Osteoblast (primary cell): ENCODE measurements at regions not wholly inside any gene's neighbourhood (a gene's known extent, or its start where the extent isn't known, plus 50 kb on each side); places are given as distances from the start of the nearest gene placed in this dataset.

Source experiments
- DNase-seq: peaks from one replicate; pipeline ENCODE4 v3.0.0; 2011; ENCODE audit warnings: low spot score, mixed read lengths; ENCODE audit not compliant: insufficient read length; ENCODE audit errors: missing footprints
- H2AFZ ChIP-seq: 2 replicates; pipeline ENCODE4 v1.6.0; 2011; ENCODE audit warnings: mild to moderate bottlenecking, low read length
- H3K27ac ChIP-seq: 2 replicates; pipeline ENCODE4 v1.5.1; 2011; ENCODE audit warnings: mild to moderate bottlenecking, low read depth, low read length, moderate library complexity
- H3K27me3 ChIP-seq: 2 replicates; pipeline ENCODE4 v1.6.0; 2012; ENCODE audit warnings: mild to moderate bottlenecking, control low read depth, inconsistent platforms, low read length, moderate library complexity; ENCODE audit not compliant: insufficient read depth
- H3K36me3 ChIP-seq: 2 replicates; pipeline ENCODE4 v1.5.1; 2011; ENCODE audit warnings: mild to moderate bottlenecking, low read length, control low read depth, moderate library complexity; ENCODE audit not compliant: insufficient read depth
- H3K4me1 ChIP-seq: 2 replicates; pipeline ENCODE4 v1.5.1; 2011; ENCODE audit warnings: mild to moderate bottlenecking, low read length, control low read depth, moderate library complexity; ENCODE audit not compliant: insufficient read depth
- H3K4me2 ChIP-seq: 2 replicates; pipeline ENCODE4 v1.6.0; 2011; ENCODE audit warnings: mild to moderate bottlenecking, low read length; ENCODE audit not compliant: insufficient read depth
- H3K4me3 ChIP-seq: fragments of 200-600 bp; sonication (generic); 3 replicates; pipeline ENCODE4 v1.5.1; 2012; ENCODE audit warnings: mild to moderate bottlenecking, low read length, inconsistent platforms; ENCODE audit not compliant: insufficient read depth
- H3K79me2 ChIP-seq: 2 replicates; pipeline ENCODE4 v1.6.0; 2012; ENCODE audit warnings: mild to moderate bottlenecking, low read length, control low read depth, inconsistent platforms; ENCODE audit not compliant: insufficient read depth
- H3K9me3 ChIP-seq: 2 replicates; pipeline ENCODE4 v1.5.1; 2011; ENCODE audit warnings: low read depth, low read length, control low read depth
- H4K20me1 ChIP-seq: 2 replicates; pipeline ENCODE4 v1.6.0; 2012; ENCODE audit warnings: mild to moderate bottlenecking, low read length, control low read depth; ENCODE audit not compliant: insufficient read depth
- TF ChIP-seq, protein P1 (sequence below): IDR thresholded peaks from 2 replicates; pipeline ENCODE4 v1.5.1; 2011; ENCODE audit warnings: mild to moderate bottlenecking, low read depth, low read length, moderate library complexity; ENCODE audit errors: extremely low read depth

DNA sequence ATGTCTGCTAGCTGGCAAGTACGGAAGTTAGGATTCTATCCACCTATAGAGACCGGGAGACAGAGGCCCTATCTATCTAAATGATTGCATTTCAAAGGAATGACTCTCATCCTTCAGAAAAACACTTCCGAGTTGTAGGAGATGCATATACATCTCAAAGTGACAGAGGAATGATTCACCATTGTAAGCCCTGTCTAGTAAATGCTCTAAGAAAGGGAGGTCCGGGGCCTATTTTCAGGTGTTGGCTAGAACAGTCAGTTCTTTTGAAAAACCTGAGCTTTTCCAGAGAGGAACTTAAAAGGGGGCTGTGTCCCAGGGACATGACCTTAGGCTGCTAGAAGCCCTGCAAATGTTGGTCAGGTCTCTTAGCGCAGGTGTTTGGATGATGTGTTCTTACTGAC, 262.9 kb upstream of the IL1RAPL1 start:
- no peak overlapping the region for H3K27ac ChIP-seq
- H3K4me3 ChIP-seq, result no peak overlapping the region
- no peak overlapping the region for H2AFZ ChIP-seq
- TF ChIP-seq, protein P1, sequence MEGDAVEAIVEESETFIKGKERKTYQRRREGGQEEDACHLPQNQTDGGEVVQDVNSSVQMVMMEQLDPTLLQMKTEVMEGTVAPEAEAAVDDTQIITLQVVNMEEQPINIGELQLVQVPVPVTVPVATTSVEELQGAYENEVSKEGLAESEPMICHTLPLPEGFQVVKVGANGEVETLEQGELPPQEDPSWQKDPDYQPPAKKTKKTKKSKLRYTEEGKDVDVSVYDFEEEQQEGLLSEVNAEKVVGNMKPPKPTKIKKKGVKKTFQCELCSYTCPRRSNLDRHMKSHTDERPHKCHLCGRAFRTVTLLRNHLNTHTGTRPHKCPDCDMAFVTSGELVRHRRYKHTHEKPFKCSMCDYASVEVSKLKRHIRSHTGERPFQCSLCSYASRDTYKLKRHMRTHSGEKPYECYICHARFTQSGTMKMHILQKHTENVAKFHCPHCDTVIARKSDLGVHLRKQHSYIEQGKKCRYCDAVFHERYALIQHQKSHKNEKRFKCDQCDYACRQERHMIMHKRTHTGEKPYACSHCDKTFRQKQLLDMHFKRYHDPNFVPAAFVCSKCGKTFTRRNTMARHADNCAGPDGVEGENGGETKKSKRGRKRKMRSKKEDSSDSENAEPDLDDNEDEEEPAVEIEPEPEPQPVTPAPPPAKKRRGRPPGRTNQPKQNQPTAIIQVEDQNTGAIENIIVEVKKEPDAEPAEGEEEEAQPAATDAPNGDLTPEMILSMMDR, result no peak
- H3K27me3 ChIP-seq, result no peaks in the 10 kb centered on the region
- H3K79me2 ChIP-seq, result no peaks in the 10 kb centered on the region
- no peaks in the 10 kb centered on the region for H4K20me1 ChIP-seq
- DNase-seq, result no peak
- H3K36me3 ChIP-seq, result no peaks in the 10 kb centered on the region
- no peaks in the 10 kb centered on the region for H3K4me1 ChIP-seq
- H3K9me3 ChIP-seq, result peaks cover 2% of the 10 kb centered on the region
- no peak overlapping the region for H3K4me2 ChIP-seq

DNA sequence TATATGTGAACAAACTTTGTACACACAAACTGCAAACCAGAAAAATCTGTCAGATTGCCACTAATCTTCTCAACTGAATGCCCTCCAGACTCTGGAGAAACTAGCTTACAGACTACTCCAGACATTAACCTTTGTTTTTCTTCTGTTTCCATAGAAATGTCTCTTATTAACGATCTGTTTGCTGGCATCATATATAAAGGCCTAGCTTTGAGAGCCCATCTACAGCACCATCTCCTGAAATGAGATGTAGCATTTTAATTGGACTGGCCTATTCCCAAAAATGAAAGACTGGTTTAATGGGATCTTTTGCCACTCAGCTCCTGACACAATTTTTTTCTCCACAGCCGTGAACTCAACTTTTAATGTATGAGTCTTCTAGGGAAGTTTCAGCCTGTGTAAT, 266.0 kb upstream of the IL1RAPL1 start:
- no peaks in the 10 kb centered on the region for H3K36me3 ChIP-seq
- no peaks in the 10 kb centered on the region for H3K9me3 ChIP-seq
- no peaks in the 10 kb centered on the region for H3K79me2 ChIP-seq
- no peak overlapping the region for H3K27ac ChIP-seq
- no peaks in the 10 kb centered on the region for H3K27me3 ChIP-seq
- no peaks in the 10 kb centered on the region for H4K20me1 ChIP-seq
- no peak for DNase-seq
- no peaks in the 10 kb centered on the region for H3K4me1 ChIP-seq
- H3K4me2 ChIP-seq, result no peak overlapping the region
- TF ChIP-seq, protein P1, result no peak
- no peak overlapping the region for H3K4me3 ChIP-seq
- H2AFZ ChIP-seq, result no peak overlapping the region

DNA sequence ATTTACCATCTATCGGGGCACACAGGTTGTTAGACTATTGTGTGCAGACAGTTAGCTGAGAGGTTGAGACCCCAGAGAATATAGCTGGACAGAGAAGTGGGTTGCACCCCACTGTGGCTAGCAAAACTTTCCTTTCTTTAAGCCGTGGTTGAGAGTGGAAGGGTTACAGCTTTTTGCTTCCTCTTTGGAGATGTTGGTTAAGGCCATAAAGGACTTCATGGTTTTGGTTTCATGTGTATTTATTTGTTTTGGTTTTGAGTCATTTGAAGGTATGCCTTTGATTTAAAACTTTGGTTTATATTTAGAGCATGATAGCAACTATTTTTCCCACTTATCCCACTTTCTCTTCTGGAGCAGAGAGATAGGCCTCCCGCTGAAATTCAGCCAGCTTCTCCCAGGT, 274.3 kb upstream of the IL1RAPL1 start:
- H2AFZ ChIP-seq, result no peak overlapping the region
- H3K79me2 ChIP-seq, result no peaks in the 10 kb centered on the region
- no peak overlapping the region for H3K4me3 ChIP-seq
- H3K4me2 ChIP-seq, result no peak overlapping the region
- no peaks in the 10 kb centered on the region for H3K36me3 ChIP-seq
- peaks cover 3% of the 10 kb centered on the region for H3K9me3 ChIP-seq
- no peaks in the 10 kb centered on the region for H3K27me3 ChIP-seq
- no peaks in the 10 kb centered on the region for H4K20me1 ChIP-seq
- no peak overlapping the region for H3K27ac ChIP-seq
- no peaks in the 10 kb centered on the region for H3K4me1 ChIP-seq
- TF ChIP-seq, protein P1, result no peak
- DNase-seq, result no peak

DNA sequence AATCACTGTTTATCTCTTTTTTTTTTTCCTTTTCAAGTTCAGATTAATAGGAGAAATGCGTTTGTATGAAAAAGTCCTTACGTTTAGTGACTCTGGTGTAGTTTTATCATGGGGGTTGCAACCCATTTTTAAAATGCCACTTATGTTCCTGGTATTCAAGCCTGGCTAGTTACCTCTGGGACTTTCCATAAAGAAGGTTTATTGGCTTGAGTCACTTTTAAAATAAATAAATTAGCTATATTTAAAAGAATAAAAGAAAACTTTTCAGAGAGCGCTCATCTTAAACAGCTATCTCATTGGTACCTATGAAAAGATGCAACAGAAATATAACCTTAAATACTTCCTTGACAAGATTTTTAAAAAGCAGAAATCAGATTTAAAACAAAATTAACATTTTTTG, 275.0 kb upstream of the IL1RAPL1 start:
- H4K20me1 ChIP-seq, result no peaks in the 10 kb centered on the region
- DNase-seq, result no peak
- H3K4me2 ChIP-seq, result no peak overlapping the region
- H3K79me2 ChIP-seq, result no peaks in the 10 kb centered on the region
- peaks cover 3% of the 10 kb centered on the region for H3K9me3 ChIP-seq
- no peaks in the 10 kb centered on the region for H3K4me1 ChIP-seq
- no peak overlapping the region for H2AFZ ChIP-seq
- H3K4me3 ChIP-seq, result no peak overlapping the region
- no peak overlapping the region for H3K27ac ChIP-seq
- H3K27me3 ChIP-seq, result no peaks in the 10 kb centered on the region
- TF ChIP-seq, protein P1, result no peak
- no peaks in the 10 kb centered on the region for H3K36me3 ChIP-seq
